WTC11 (cell line): ENCODE measurements at regions not wholly inside any gene's neighbourhood (a gene's known extent, or its start where the extent isn't known, plus 50 kb on each side); places are given as distances from the start of the nearest gene placed in this dataset.

Experiments
- ATAC-seq: fragments of 200-7000 bp; cut with Tn5 transposase; 2 replicates; pipeline ENCODE4 v1.10.0; 2021; ENCODE audit warnings: mild to moderate bottlenecking, moderate library complexity
- CTCF ChIA-PET: fragments of 300-600 bp; sonication (Branson Sonifier 250); formaldehyde crosslinking; loops from one replicate; lab custom pipeline; 2021; ENCODE audit warnings: antibody characterized with exemption; lab: Charles Lee
- POLR2A ChIA-PET: fragments of 350-600 bp; sonication (Branson Sonifier 250); formaldehyde crosslinking; loops from one replicate; lab custom pipeline; 2021; ENCODE audit warnings: antibody characterized with exemption; lab: Charles Lee
- DNase-seq: peaks from one replicate; pipeline ENCODE4 v3.0.0; 2021; ENCODE audit warnings: low spot score
- H3K27ac Mint-ChIP-seq: 2 replicates; pipeline ENCODE4 v1.8.0; 2021; ENCODE audit warnings: mixed read lengths
- H3K27me3 Mint-ChIP-seq: 2 replicates; pipeline ENCODE4 v1.8.0; 2021; ENCODE audit warnings: low read depth, mild to moderate bottlenecking, moderate library complexity, mixed read lengths
- H3K36me3 Mint-ChIP-seq: 2 replicates; pipeline ENCODE4 v1.8.0; 2021; ENCODE audit warnings: mixed read lengths
- H3K4me1 Mint-ChIP-seq: 2 replicates; pipeline ENCODE4 v1.8.0; 2022; ENCODE audit warnings: mixed read lengths
- H3K4me3 Mint-ChIP-seq: 2 replicates; pipeline ENCODE4 v1.8.0; 2021; ENCODE audit warnings: mild to moderate bottlenecking, moderate library complexity, mixed read lengths
- H3K9me3 Mint-ChIP-seq: 2 replicates; pipeline ENCODE4 v1.8.0; 2021; ENCODE audit warnings: mixed read lengths
- ATF6 ChIP-seq: sonication (generic); formaldehyde crosslinking; IDR thresholded peaks from 2 replicates; pipeline ENCODE4 v1.8.1; 2023; ENCODE audit warnings: mild to moderate bottlenecking, missing genetic modification reagents
- E2F4 ChIP-seq: sonication (generic); formaldehyde crosslinking; IDR thresholded peaks from 2 replicates; pipeline ENCODE4 v1.8.1; 2022; ENCODE audit warnings: low read depth, mild to moderate bottlenecking, moderate library complexity, missing genetic modification reagents, borderline replicate concordance
- GABPB1 ChIP-seq: sonication (generic); formaldehyde crosslinking; IDR thresholded peaks from 2 replicates; pipeline ENCODE4 v1.8.1; 2023; ENCODE audit warnings: mild to moderate bottlenecking, missing genetic modification reagents
- GTF2I ChIP-seq: fragments of 250-450 bp; sonication (Bioruptor Pico); conservative IDR thresholded peaks from 2 replicates; pipeline ENCODE4 v1.4.0; 2021; ENCODE audit warnings: mild to moderate bottlenecking
- KAT7 ChIP-seq: sonication (generic); formaldehyde crosslinking; IDR thresholded peaks from 2 replicates; pipeline ENCODE4 v1.8.1; 2023; ENCODE audit warnings: missing genetic modification reagents, mild to moderate bottlenecking, borderline replicate concordance
- MYBL2 ChIP-seq: sonication (generic); formaldehyde crosslinking; IDR thresholded peaks from 2 replicates; pipeline ENCODE4 v1.8.1; 2023; ENCODE audit warnings: mild to moderate bottlenecking, moderate library complexity, missing genetic modification reagents
- NFYB ChIP-seq: sonication (generic); formaldehyde crosslinking; conservative IDR thresholded peaks from 2 replicates; pipeline ENCODE4 v1.8.0; 2022; ENCODE audit warnings: low read depth, missing genetic modification reagents
- NR2C2 ChIP-seq: sonication (generic); formaldehyde crosslinking; IDR thresholded peaks from 2 replicates; pipeline ENCODE4 v1.8.0; 2022; ENCODE audit warnings: mild to moderate bottlenecking, missing genetic modification reagents
- OVOL2 ChIP-seq: fragments of 250-450 bp; sonication (Bioruptor Pico); IDR thresholded peaks from 2 replicates; pipeline ENCODE4 v1.9.0; 2021; ENCODE audit warnings: mild to moderate bottlenecking, borderline replicate concordance
- SMAD4 ChIP-seq: sonication (generic); formaldehyde crosslinking; IDR thresholded peaks from 2 replicates; pipeline ENCODE4 v1.8.0; 2022; ENCODE audit warnings: mild to moderate bottlenecking, missing genetic modification reagents
- TCF7 ChIP-seq: sonication (generic); formaldehyde crosslinking; IDR thresholded peaks from 2 replicates; pipeline ENCODE4 v1.8.0; 2022; ENCODE audit warnings: mild to moderate bottlenecking, low read depth, missing genetic modification reagents, moderate library complexity
- TEAD1 ChIP-seq: sonication (generic); formaldehyde crosslinking; IDR thresholded peaks from 2 replicates; pipeline ENCODE4 v1.8.0; 2022; ENCODE audit warnings: mild to moderate bottlenecking, missing genetic modification reagents
- ZBTB43 ChIP-seq: sonication (generic); formaldehyde crosslinking; IDR thresholded peaks from 2 replicates; pipeline ENCODE4 v1.8.1; 2023; ENCODE audit warnings: mild to moderate bottlenecking, missing genetic modification reagents
- ZNF121 ChIP-seq: sonication (generic); formaldehyde crosslinking; IDR thresholded peaks from 2 replicates; pipeline ENCODE4 v1.8.0; 2023; ENCODE audit warnings: missing genetic modification reagents
- ZNF232 ChIP-seq: sonication (generic); formaldehyde crosslinking; IDR thresholded peaks from 2 replicates; pipeline ENCODE4 v1.8.0; 2022; ENCODE audit warnings: mild to moderate bottlenecking, missing genetic modification reagents
- TF ChIP-seq, protein P1 (sequence below): sonication (generic); formaldehyde crosslinking; conservative IDR thresholded peaks from 2 replicates; pipeline ENCODE4 v1.8.1; 2022; ENCODE audit warnings: mild to moderate bottlenecking, missing genetic modification reagents

GRCh38 chr4:132228676-132229075, 920.4 kb upstream of the PCDH10 start:
- POLR2A ChIA-PET: no interaction called here
- TF ChIP-seq TCF7 (CRISPR knock-in tag) (no peak), ATF6 (CRISPR knock-in tag) (no peak)
- Mint-ChIP-seq H3K9me3 (peaks cover 51% of the 10 kb centered on the region), H3K36me3 (peaks cover 41% of the 10 kb centered on the region), H3K4me1 (no peaks in the 10 kb centered on the region), H3K4me3 (no peak overlapping the region), H3K27me3 (no peaks in the 10 kb centered on the region), H3K27ac (no peak overlapping the region)
- DNase-seq (no peak), ATAC-seq (no peak)
- CTCF ChIA-PET: interaction anchor here (0.9 kb wide), 1 partner anchor 24 kb away, joined by 3 read pairs; no protein-coding TSS in a partner anchor

DNA sequence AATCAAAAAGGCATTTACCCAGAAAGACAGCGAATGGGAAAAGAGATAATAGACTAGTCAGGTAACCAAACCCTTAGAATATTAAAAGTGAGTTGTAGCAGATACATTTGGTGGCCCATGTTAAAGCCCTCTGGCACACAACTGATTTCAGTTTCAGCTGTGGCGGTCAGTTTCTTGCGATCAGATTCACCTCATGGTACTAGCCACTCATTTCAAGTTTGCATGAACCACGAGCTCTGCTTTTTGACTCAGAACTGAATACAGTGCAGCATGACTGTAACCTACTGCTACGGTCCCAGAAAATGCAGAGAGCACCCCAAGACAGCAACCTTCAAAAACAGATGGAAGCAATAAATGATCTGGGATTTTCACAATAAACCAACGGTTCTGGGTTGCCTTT, 919.1 kb upstream of the PCDH10 start:
- CTCF ChIA-PET: no interaction called here

GRCh38 chr4:132238697-132239096, 910.4 kb upstream of the PCDH10 start:
- CTCF ChIA-PET: no interaction called here
- no peak for TF ChIP-seq SMAD4 (CRISPR knock-in tag)
- TF ChIP-seq OVOL2 (CRISPR knock-in tag): no peak
- TF ChIP-seq, protein P1, sequence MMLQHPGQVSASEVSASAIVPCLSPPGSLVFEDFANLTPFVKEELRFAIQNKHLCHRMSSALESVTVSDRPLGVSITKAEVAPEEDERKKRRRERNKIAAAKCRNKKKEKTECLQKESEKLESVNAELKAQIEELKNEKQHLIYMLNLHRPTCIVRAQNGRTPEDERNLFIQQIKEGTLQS (CRISPR knock-in tag): no peak
- TF ChIP-seq, all 79 proteins: peak for 0
- no peak for ATAC-seq

More for the DNA sequence above, 919.1 kb upstream of the PCDH10 start:
- H3K27ac Mint-ChIP-seq: no peak overlapping the region
- no peak overlapping the region for H3K4me3 Mint-ChIP-seq
- no peak for TF ChIP-seq ZNF121 (CRISPR knock-in tag)
- TF ChIP-seq ZBTB43 (CRISPR knock-in tag): no peak
- no peak for TF ChIP-seq GABPB1 (CRISPR knock-in tag)
- no peak for TF ChIP-seq ZNF232 (CRISPR knock-in tag)
- no peak for TF ChIP-seq TEAD1 (CRISPR knock-in tag)
- no peak for TF ChIP-seq MYBL2 (CRISPR knock-in tag)
- TF ChIP-seq ATF6 (CRISPR knock-in tag): no peak
- TF ChIP-seq E2F4 (CRISPR knock-in tag): no peak
- TF ChIP-seq NFYB: no peak
- no peak for TF ChIP-seq NR2C2 (CRISPR knock-in tag)
- TF ChIP-seq GTF2I: no peak
- no peak for TF ChIP-seq KAT7 (CRISPR knock-in tag)
- no peak for TF ChIP-seq OVOL2 (CRISPR knock-in tag)
- H3K36me3 Mint-ChIP-seq: peaks cover 28% of the 10 kb centered on the region
- POLR2A ChIA-PET: no interaction called here
- H3K27me3 Mint-ChIP-seq: no peaks in the 10 kb centered on the region
- H3K9me3 Mint-ChIP-seq: peaks cover 47% of the 10 kb centered on the region
- ATAC-seq: no peak
- no peak for DNase-seq
- no peaks in the 10 kb centered on the region for H3K4me1 Mint-ChIP-seq

More at GRCh38 chr4:132238697-132239096, 910.4 kb upstream of the PCDH10 start:
- H3K4me1 Mint-ChIP-seq: peaks cover 5% of the 10 kb centered on the region
- no peak overlapping the region for H3K4me3 Mint-ChIP-seq
- H3K36me3 Mint-ChIP-seq: peaks cover 25% of the 10 kb centered on the region
- H3K27me3 Mint-ChIP-seq: no peaks in the 10 kb centered on the region
- POLR2A ChIA-PET: no interaction called here
- no peak overlapping the region for H3K27ac Mint-ChIP-seq
- no peak for DNase-seq
- H3K9me3 Mint-ChIP-seq: peaks cover 42% of the 10 kb centered on the region
